ENCODE measurements at regions not wholly inside any gene's neighbourhood (a gene's known extent, or its start where the extent isn't known, plus 50 kb on each side); places are given as distances from the start of the nearest gene placed in this dataset.

GRCh38 chr20:22734946-22735647, 150.7 kb upstream of the FOXA2 start:
- DNase-seq (ENCODE audit: low read depth, low spot score) = peak; percentile 87

DNA sequence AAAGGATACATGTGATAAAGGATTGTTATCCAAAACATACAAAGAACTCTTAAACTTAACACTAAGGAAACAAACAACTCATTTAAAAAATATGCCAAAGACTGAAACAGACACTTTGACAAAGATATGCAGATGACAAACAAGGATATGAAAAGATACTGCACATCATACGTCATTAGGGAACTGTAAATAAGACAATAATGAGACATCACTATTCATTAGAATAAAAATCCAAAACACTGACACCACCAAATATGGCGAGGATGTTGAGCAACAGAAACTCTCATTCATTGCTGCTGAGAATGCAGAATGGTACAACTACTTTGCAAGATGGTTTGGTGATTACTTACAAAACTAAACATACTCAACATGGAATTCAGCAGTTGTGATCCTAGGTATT, 156.5 kb upstream of the FOXA2 start:
- DNase-seq (ENCODE audit: low read depth, low spot score) = no peak

GRCh38 chr20:22744341-22745193, 160.2 kb upstream of the FOXA2 start:
- no peak for DNase-seq (ENCODE audit: low read depth, low spot score)

DNA sequence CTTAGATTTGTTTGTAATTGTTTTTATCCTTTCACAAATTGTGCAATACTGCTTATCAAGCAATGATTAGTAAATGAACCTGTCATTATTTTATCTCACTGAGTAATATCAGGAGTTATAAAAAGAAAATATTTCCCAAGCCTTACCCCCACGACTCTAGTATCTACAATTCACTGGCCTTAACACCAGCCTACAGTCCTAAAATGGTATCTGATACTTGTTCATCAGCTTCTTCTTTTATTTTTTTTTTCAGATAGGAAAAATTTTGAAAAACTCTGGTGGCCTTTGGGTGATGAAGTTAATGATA, 160.8 kb upstream of the FOXA2 start:
- no peak for DNase-seq (ENCODE audit: low read depth, low spot score)

DNA sequence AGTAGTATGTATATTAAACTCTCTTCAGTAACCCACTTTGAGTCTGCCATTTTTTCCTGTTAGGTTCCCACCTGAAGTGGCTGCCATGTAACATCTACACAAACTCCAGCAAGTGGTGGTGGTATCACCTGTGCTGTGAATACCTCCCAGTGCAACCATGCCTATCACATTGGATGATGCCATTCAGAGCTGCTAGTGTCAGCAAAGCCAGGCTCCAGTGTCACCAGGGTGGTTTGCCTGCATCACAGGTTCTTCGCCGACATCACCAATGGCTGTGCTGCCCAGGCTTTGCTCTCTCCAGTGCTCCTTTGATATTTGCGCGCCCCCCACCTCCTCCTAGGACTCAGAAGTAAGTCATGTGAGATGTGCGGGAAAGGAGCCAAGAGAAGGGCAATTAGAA, 162.6 kb upstream of the FOXA2 start:
- no peak for DNase-seq (ENCODE audit: low read depth, low spot score)

GRCh38 chr20:22752324-22752723, 168.0 kb upstream of the FOXA2 start:
- no peak for DNase-seq (ENCODE audit: low read depth, low spot score)

- no peak for DNase-seq (ENCODE audit: low read depth, low spot score)
These were observed 173.2 kb upstream of the FOXA2 start for GRCh38 chr20:22757424-22758183.

DNA sequence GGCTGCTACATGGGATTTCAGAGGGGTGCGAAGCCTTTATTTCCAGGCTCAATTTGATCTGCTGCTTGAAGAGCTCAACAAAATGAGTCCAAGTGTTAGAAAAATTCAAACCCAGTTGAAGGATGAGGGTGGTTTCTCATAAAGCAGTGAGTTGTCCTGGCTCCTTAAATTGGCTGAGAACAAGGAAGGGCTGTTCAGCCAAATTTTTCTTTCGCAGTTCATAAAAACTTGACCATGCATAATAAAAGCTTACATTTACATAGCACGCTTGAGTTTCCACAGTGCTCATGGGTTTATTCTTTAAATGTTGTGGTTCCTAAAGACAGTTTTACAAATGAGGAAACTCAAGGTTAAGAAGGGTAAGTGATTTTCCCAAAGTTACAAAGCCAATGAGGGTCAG, 174.4 kb upstream of the FOXA2 start:
- no peak for DNase-seq (ENCODE audit: low read depth, low spot score)

- no peak for DNase-seq (ENCODE audit: low read depth, low spot score)
These were observed 178.3 kb upstream of the FOXA2 start for GRCh38 chr20:22762576-22763256.

- no peak for DNase-seq (ENCODE audit: low read depth, low spot score)
These were observed 179.0 kb upstream of the FOXA2 start for GRCh38 chr20:22763257-22763906.

- DNase-seq (ENCODE audit: low read depth, low spot score) = peak; percentile 61
These were observed 184.2 kb upstream of the FOXA2 start for GRCh38 chr20:22768266-22769178.

- DNase-seq (ENCODE audit: low read depth, low spot score) = no peak
These were observed 185.9 kb upstream of the FOXA2 start for GRCh38 chr20:22770241-22770800.

DNA sequence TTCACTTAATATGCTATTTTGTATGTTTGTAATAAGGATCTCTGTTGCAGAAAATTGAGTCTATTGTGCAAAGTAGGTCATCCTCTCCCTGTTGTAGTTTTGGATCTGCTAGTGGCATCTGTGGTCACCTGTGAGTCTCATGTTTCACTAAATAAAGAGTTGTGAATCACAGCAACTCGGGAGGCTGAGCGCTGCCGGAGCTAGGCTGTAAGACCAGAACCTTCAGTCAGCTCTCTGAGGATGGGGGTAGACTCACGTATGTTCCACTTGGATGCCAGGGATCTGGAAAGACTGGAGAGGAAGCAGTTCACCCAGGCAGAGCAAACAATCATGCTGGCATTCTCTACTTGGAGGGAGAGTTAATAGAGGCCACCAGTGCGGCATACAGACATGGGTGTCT, 187.3 kb upstream of the FOXA2 start:
- no peak for DNase-seq (ENCODE audit: low read depth, low spot score)

DNA sequence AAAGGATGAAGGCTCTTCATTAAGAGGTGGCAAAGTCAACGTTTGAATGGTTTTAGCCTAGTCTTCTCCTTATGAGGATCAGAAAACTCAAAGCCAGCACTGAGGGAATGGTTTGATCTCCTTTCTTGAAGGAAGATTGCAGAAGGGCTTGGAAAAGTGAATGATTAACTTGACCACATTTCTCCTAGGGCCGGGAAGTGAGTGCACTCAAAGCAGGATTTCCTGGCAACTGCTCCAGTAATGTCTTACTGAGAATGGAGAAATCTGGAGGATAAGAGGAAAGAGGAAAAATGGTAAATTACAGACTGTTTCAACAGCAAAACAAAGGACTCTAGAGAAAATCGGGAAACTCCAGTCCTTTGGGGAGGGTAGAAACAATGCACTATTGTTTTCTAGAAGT, 189.0 kb upstream of the FOXA2 start:
- DNase-seq (ENCODE audit: low read depth, low spot score) = no peak

DNA sequence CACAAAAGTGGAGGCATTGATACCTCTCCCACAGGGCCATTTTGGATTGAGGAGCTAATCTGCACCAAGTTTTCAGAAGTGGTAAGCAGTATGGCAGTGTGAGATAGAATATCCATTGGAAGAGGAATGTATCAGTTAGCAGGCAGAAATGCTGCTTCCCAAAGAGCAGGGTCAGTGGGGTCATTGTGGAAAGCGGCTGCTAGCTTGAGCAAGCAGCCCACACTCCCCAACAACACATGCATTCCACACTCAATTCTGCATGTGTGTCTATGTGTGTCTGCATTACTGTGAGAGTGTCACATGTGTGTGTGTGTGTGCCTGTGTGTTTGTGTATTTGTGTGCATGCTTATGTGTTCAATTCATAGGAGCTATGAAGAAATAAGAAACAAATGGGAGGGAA, 190.9 kb upstream of the FOXA2 start:
- peak; percentile 33 for DNase-seq (ENCODE audit: low read depth, low spot score)

GRCh38 chr20:22775671-22776139, 191.3 kb upstream of the FOXA2 start:
- peak; percentile 32 for DNase-seq (ENCODE audit: low read depth, low spot score)

DNA sequence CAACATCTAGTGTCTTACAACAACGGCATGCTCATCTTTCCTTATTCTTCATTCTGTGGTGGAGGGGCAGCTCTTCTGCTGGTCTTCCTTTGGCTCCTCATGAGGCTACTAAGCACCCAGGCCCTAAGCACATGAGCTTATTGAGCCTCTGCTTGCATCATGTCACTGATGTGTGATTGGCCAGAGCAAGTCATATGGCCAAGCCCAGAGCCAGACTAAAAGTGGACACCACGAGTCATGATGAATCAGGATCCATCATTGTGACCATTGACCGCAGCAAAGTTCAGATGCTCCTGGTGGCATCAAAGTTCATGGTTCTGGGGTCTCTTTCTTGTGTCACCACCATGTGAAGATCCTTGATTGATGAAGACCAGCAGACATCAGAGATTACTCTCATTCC, 192.0 kb upstream of the FOXA2 start:
- no peak for DNase-seq (ENCODE audit: low read depth, low spot score)

DNA sequence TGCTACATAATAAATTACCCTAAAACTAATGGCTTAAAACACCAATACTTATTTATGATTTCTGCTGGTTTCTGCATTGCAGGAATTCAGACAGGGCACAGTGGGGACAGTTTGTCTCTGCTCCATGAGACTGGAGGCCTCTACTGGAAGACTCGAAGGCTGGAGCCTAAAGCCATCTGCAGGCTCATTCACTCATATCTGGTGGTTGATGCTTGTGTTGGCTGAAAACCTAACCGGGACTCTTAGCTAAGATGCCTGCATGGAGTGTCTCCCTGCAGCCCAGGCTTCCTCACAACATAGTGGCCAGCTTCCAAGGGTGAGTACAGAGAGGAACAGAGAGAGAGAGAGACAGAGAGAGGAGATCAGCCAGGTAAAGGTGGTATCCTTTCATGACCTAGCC, 195.5 kb upstream of the FOXA2 start:
- no peak for DNase-seq (ENCODE audit: low read depth, low spot score)

DNA sequence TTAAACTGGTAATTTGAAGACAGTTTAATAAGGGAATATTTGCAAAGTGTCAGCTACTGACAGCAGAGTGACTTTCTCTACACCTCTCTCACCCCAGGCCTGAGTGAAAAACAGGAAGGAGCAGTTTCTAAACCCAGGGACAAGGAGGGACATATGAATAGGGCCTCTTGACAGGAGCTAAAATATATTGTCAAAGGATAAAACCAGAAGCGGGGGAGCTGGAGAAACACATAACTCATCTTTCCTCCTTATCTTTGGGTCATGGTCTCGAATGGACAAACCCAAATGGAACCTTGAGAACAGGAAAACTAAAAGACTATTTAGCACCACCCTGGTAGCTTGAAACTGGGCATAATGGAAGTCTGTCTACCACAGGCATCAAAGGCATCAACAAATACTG, 197.5 kb upstream of the FOXA2 start:
- no peak for DNase-seq (ENCODE audit: low read depth, low spot score)

DNA sequence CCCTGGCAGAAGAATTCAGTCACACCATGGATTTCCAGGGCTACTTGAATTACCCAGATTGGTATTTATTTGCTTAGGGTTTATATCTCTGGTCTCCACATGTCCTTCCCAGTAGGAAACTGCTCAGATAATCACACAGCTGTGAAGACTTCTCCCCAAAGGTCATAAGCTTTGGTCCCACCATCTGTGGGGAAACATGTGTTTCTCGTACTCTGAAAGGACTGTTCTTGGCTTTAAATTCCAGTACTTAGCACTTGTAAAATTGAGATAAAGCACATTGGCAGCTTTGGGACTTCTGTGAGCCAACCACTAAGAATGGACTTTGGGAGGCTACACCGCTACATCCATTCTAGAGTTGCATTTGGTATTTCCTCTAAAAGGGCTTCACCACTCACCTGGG, 205.3 kb upstream of the FOXA2 start:
- DNase-seq (ENCODE audit: low read depth, low spot score) = no peak
